ENCODE measurements at regions not wholly inside any gene's neighbourhood (a gene's known extent, or its start where the extent isn't known, plus 50 kb on each side); places are given as distances from the start of the nearest gene placed in this dataset.

GRCh38 chr7:52980129-52980528 is 55.3 kb upstream of the POM121L12 start:
- Mint-ChIP-seq H3K36me3 (ENCODE audit: low read depth) (no peaks in the 10 kb centered on the region), H3K4me3 (no peak overlapping the region), H3K27ac (no peak overlapping the region), H3K9me3 (peaks cover 33% of the 10 kb centered on the region), H3K27me3 (ENCODE audit: low read depth) (no peaks in the 10 kb centered on the region), H3K4me1 (ENCODE audit: low read depth) (no peaks in the 10 kb centered on the region)

- Mint-ChIP-seq H3K27me3 (ENCODE audit: low read depth) (no peaks in the 10 kb centered on the region), H3K9me3 (peaks cover 20% of the 10 kb centered on the region)
Observed at GRCh38 chr7:52973126-52973525, 62.3 kb upstream of the POM121L12 start.

GRCh38 chr7:52962402-52963076 is 72.9 kb upstream of the POM121L12 start:
- H3K36me3 Mint-ChIP-seq (ENCODE audit: low read depth) = no peaks in the 10 kb centered on the region
- H3K4me3 Mint-ChIP-seq = no peak overlapping the region
- H3K27ac Mint-ChIP-seq = no peak overlapping the region
- no peaks in the 10 kb centered on the region for H3K4me1 Mint-ChIP-seq (ENCODE audit: low read depth)
- no peaks in the 10 kb centered on the region for H3K27me3 Mint-ChIP-seq (ENCODE audit: low read depth)
- peaks cover 28% of the 10 kb centered on the region for H3K9me3 Mint-ChIP-seq

More at GRCh38 chr7:52973126-52973525, 62.3 kb upstream of the POM121L12 start:
- no peaks in the 10 kb centered on the region for H3K4me1 Mint-ChIP-seq (ENCODE audit: low read depth)
- H3K4me3 Mint-ChIP-seq = no peak overlapping the region
- H3K36me3 Mint-ChIP-seq (ENCODE audit: low read depth) = no peaks in the 10 kb centered on the region
- no peak overlapping the region for H3K27ac Mint-ChIP-seq

- Mint-ChIP-seq H3K4me1 (ENCODE audit: low read depth) (no peaks in the 10 kb centered on the region), H3K9me3 (peaks cover 33% of the 10 kb centered on the region), H3K27ac (no peak overlapping the region), H3K27me3 (ENCODE audit: low read depth) (no peaks in the 10 kb centered on the region), H3K36me3 (ENCODE audit: low read depth) (no peaks in the 10 kb centered on the region), H3K4me3 (no peak overlapping the region)
Observed at GRCh38 chr7:52961084-52961483, 74.3 kb upstream of the POM121L12 start.

- Mint-ChIP-seq H3K4me3 (no peak overlapping the region), H3K9me3 (peaks cover 31% of the 10 kb centered on the region), H3K4me1 (ENCODE audit: low read depth) (no peaks in the 10 kb centered on the region), H3K36me3 (ENCODE audit: low read depth) (no peaks in the 10 kb centered on the region), H3K27ac (no peak overlapping the region), H3K27me3 (ENCODE audit: low read depth) (no peaks in the 10 kb centered on the region)
Observed at GRCh38 chr7:52959878-52960660, 75.4 kb upstream of the POM121L12 start.

GRCh38 chr7:52959336-52959735 is 76.1 kb upstream of the POM121L12 start:
- H3K36me3 Mint-ChIP-seq (ENCODE audit: low read depth) = no peaks in the 10 kb centered on the region
- H3K27ac Mint-ChIP-seq = no peak overlapping the region
- H3K4me3 Mint-ChIP-seq = no peak overlapping the region
- H3K9me3 Mint-ChIP-seq = peaks cover 28% of the 10 kb centered on the region
- H3K4me1 Mint-ChIP-seq (ENCODE audit: low read depth) = no peaks in the 10 kb centered on the region
- no peaks in the 10 kb centered on the region for H3K27me3 Mint-ChIP-seq (ENCODE audit: low read depth)

GRCh38 chr7:52958621-52959140 is 76.8 kb upstream of the POM121L12 start:
- Mint-ChIP-seq H3K36me3 (ENCODE audit: low read depth) (no peaks in the 10 kb centered on the region), H3K27me3 (ENCODE audit: low read depth) (no peaks in the 10 kb centered on the region), H3K9me3 (peaks cover 25% of the 10 kb centered on the region), H3K4me3 (no peak overlapping the region), H3K4me1 (ENCODE audit: low read depth) (no peaks in the 10 kb centered on the region), H3K27ac (no peak overlapping the region)

GRCh38 chr7:52956379-52956915 is 79.0 kb upstream of the POM121L12 start:
- peaks cover 20% of the 10 kb centered on the region for H3K9me3 Mint-ChIP-seq

GRCh38 chr7:52955522-52955921 is 79.9 kb upstream of the POM121L12 start:
- Mint-ChIP-seq H3K27me3 (ENCODE audit: low read depth) (no peaks in the 10 kb centered on the region), H3K9me3 (peaks cover 20% of the 10 kb centered on the region), H3K4me3 (no peak overlapping the region), H3K36me3 (ENCODE audit: low read depth) (no peaks in the 10 kb centered on the region), H3K27ac (no peak overlapping the region), H3K4me1 (ENCODE audit: low read depth) (no peaks in the 10 kb centered on the region)

More at GRCh38 chr7:52956379-52956915, 79.0 kb upstream of the POM121L12 start:
- Mint-ChIP-seq H3K27ac (no peak overlapping the region), H3K27me3 (ENCODE audit: low read depth) (no peaks in the 10 kb centered on the region), H3K4me3 (no peak overlapping the region), H3K36me3 (ENCODE audit: low read depth) (no peaks in the 10 kb centered on the region), H3K4me1 (ENCODE audit: low read depth) (no peaks in the 10 kb centered on the region)

- H3K4me1 Mint-ChIP-seq (ENCODE audit: low read depth) = no peaks in the 10 kb centered on the region
Observed at GRCh38 chr7:52944921-52945320, 90.5 kb upstream of the POM121L12 start.

GRCh38 chr7:52940481-52940880 is 95.0 kb upstream of the POM121L12 start:
- H3K4me1 Mint-ChIP-seq (ENCODE audit: low read depth) = no peaks in the 10 kb centered on the region
- no peak overlapping the region for H3K4me3 Mint-ChIP-seq
- no peak overlapping the region for H3K27ac Mint-ChIP-seq
- H3K9me3 Mint-ChIP-seq = peaks cover 23% of the 10 kb centered on the region
- no peaks in the 10 kb centered on the region for H3K36me3 Mint-ChIP-seq (ENCODE audit: low read depth)
- H3K27me3 Mint-ChIP-seq (ENCODE audit: low read depth) = no peaks in the 10 kb centered on the region

More at GRCh38 chr7:52944921-52945320, 90.5 kb upstream of the POM121L12 start:
- Mint-ChIP-seq H3K27me3 (ENCODE audit: low read depth) (no peaks in the 10 kb centered on the region), H3K9me3 (peaks cover 42% of the 10 kb centered on the region), H3K27ac (no peak overlapping the region), H3K4me3 (no peak overlapping the region), H3K36me3 (ENCODE audit: low read depth) (no peaks in the 10 kb centered on the region)

- Mint-ChIP-seq H3K4me3 (no peak overlapping the region), H3K27ac (no peak overlapping the region), H3K9me3 (peaks cover 29% of the 10 kb centered on the region), H3K36me3 (ENCODE audit: low read depth) (no peaks in the 10 kb centered on the region), H3K4me1 (ENCODE audit: low read depth) (no peaks in the 10 kb centered on the region), H3K27me3 (ENCODE audit: low read depth) (no peaks in the 10 kb centered on the region)
Observed at GRCh38 chr7:52938455-52939133, 96.8 kb upstream of the POM121L12 start.

- no peak overlapping the region for H3K4me3 Mint-ChIP-seq
- no peak overlapping the region for H3K27ac Mint-ChIP-seq
- H3K27me3 Mint-ChIP-seq (ENCODE audit: low read depth) = no peaks in the 10 kb centered on the region
- H3K9me3 Mint-ChIP-seq = peaks cover 37% of the 10 kb centered on the region
- no peaks in the 10 kb centered on the region for H3K4me1 Mint-ChIP-seq (ENCODE audit: low read depth)
- no peaks in the 10 kb centered on the region for H3K36me3 Mint-ChIP-seq (ENCODE audit: low read depth)
Observed at GRCh38 chr7:52936750-52937149, 98.7 kb upstream of the POM121L12 start.

- Mint-ChIP-seq H3K4me3 (no peak overlapping the region), H3K9me3 (peaks cover 34% of the 10 kb centered on the region), H3K27me3 (ENCODE audit: low read depth) (no peaks in the 10 kb centered on the region), H3K27ac (no peak overlapping the region), H3K36me3 (ENCODE audit: low read depth) (no peaks in the 10 kb centered on the region), H3K4me1 (ENCODE audit: low read depth) (no peaks in the 10 kb centered on the region)
Observed at GRCh38 chr7:52928591-52928990, 106.8 kb upstream of the POM121L12 start.

Measured in T-helper 1 cell treated with Interleukin-12 subunit alpha and Interleukin-12 subunit beta and Interleukin-4 antibody, amounts not matched to agents 30 μg/mL and 1 μg/mL, for 36 hours (primary cell).